Activated CD8-positive, alpha-beta memory T cell treated with anti-CD3 and anti-CD28 coated beads for 36 hours (primary cell): ENCODE measurements at regions not wholly inside any gene's neighbourhood (a gene's known extent, or its start where the extent isn't known, plus 50 kb on each side); places are given as distances from the start of the nearest gene placed in this dataset.

Experiments
- CTCF ChIA-PET: fragments of 350-600 bp; sonication (Branson Sonifier 250); formaldehyde crosslinking; loops from one replicate; lab custom pipeline; 2021; ENCODE audit warnings: antibody characterized with exemption; lab: Charles Lee
- POLR2A ChIA-PET: fragments of 350-600 bp; sonication (Branson Sonifier 250); formaldehyde crosslinking; loops from one replicate; lab custom pipeline; 2021; ENCODE audit warnings: antibody characterized with exemption; lab: Charles Lee

DNA sequence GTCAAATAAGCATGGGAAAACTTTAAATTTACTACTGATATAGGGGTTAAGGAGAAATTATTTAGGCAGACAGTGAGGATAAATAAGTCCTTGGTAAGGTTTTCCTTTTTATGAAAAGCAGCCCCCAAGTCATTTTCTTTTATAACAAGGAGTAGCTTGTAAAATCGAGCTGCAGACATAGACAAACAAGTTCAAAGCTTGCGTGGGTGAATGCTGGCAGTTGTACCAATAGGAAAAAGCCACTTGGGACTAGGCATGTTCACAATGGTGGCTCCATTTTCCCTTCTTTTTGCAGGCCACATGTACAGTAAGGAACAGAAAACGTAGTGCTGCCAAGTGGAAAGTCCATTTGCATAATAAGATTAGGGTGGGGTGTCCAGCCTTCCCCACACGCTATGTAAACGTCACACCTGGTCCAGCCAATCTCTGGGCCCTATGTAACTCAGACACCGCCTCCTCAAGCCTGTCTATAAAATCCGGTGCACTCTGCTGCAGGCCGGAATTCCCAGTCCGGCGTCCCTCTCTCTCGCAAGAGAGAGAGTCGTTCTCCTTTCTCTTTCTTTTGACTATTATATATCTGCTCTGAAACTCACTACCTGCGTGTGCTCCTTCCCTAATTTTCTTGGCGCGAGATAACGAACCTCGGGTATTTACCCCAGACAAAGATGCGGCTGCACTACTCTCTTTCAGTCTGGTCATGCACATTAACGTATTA is 217.1 kb upstream of the MAN1A1 start:
- CTCF ChIA-PET = no interaction called here
- POLR2A ChIA-PET = no interaction called here

DNA sequence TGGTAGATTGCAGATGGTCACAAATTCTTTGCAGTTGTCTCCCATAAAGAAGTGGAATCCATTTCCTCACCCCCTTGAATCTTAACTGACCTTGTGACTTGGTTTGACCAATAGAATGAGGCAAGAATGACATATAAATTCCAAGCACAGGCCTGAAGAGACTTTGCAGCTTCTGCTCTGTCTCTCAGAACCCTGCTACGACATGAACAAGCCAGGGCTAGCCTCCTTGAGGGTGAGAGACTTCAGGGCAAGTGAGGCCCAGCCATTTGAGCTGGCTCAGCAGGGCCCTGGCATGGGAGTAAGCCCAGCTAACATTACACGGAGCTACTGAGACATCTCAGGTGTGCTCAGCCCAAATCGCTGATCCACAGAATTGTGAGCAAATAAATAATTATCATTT is 216.3 kb upstream of the MAN1A1 start:
- ChIA-PET CTCF (no interaction called here), POLR2A (no interaction called here)

DNA sequence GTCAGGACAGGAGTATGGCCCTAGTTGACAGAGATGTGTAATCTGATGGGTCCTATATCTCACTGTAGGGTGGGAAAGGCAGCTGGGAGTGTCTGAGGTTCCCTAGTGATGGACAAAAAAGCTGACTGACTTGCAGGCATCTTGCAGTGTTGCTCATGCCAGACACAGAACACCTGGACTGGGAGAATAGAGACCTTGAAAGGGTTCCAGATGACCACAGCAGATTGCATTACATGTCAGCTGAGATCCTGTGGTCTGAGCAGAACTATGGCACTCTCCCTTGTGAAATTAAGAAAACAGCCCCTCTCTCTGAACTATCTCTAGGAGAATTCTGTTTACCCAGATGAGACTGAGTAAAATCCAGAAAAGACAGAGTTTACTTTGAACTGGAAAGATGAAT is 212.6 kb upstream of the MAN1A1 start:
- ChIA-PET CTCF (no interaction called here), POLR2A (no interaction called here)

DNA sequence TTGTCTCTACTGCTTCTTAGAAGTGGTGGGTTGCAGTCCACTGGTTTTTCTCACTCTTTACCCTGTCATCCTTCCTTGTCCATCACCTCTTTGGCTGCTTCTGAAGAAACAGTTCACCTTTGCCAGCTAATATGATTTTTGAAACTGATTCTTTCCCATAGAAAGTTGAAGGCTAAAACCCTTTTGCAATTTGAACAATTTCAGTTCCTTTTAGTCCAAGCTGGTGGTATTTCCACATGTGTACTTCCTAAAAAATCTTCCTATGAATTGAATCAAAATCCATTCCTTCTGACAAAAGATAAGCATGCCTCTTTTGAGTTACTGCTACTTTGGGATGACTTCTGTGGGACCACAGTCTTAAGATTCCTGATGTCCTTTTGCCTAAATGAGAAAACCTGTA is 210.0 kb upstream of the MAN1A1 start:
- ChIA-PET CTCF (no interaction called here), POLR2A (no interaction called here)

DNA sequence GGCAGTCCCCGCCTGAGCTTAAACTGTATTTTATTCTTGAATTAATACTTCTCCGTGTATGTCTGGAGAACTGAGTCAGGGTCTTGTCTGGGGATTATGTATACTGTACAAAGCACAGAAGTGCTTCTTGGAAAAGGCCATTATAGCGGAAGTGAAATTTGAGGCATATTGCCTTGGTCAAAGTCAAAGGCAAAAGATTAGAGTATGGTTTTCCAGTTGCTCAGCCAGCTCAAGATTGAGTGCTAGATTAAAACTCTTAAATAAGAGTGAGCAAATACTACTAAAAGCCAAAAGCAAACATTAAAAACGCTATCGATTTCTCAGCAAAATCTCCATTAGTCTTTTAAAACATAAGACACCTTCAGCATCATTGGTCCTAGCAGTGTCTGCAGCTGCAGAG is 207.7 kb upstream of the MAN1A1 start:
- ChIA-PET POLR2A (no interaction called here), CTCF (no interaction called here)

DNA sequence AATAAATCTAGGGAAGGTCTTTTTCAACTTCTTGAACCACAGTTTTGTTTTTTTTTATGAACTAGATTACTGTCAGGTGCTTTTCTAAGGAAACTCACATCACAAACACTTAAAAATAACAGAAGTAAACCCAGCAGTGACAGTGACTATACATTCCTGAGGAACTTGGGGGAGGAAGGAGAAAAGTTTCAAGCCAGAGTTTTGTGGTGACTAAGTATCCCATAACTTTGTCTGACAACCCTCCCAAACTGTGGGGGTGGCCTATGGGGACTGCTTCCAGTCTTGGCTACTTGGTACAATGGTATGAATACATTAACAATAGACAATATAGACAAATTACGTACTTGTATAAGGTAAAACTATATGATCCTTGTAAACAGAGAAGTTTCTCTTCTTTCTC is 202.5 kb upstream of the MAN1A1 start:
- CTCF ChIA-PET = no interaction called here
- POLR2A ChIA-PET = no interaction called here

DNA sequence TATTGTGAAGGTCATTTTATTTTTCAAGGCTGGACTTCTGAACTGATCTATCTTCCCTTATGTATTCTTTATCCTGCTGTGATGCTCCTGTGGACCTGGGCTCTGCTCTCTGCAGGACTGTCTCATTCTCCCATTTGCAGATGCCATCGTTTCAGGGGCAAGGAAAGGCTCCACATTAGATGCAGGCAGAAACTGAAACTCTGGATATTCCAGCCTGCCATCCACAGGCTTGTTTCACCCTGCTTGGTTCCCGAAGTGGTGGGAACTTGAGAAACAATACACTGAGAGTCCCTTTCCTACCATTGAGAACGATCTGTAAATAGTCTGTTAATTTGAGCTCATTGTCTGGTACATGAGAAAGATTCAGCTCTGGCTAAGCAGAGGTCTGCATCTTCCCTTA is 197.5 kb upstream of the MAN1A1 start:
- ChIA-PET CTCF (no interaction called here), POLR2A (no interaction called here)

DNA sequence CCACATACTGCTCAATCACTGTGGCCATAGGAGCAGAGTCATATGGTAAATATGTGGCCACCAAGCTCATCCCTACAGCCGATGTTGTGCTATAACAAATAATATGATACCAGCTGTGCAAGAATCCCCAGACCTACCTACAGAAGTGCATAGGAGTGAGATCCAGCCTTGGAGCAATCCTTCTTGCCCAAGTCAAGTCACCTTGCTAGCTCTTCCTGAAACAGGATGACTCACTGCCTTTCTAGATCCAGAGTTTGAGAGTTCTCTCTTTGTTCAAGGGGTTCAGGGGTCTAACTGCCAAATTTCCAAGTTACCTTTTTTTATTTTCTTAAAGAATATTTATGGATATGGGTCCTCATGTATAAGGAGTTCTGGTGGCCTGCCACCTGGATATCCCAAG is 195.7 kb upstream of the MAN1A1 start:
- POLR2A ChIA-PET = no interaction called here
- CTCF ChIA-PET = interaction anchor here (0.9 kb wide), 1 partner anchor 10 kb away, joined by 3 read pairs; no protein-coding TSS in a partner anchor

DNA sequence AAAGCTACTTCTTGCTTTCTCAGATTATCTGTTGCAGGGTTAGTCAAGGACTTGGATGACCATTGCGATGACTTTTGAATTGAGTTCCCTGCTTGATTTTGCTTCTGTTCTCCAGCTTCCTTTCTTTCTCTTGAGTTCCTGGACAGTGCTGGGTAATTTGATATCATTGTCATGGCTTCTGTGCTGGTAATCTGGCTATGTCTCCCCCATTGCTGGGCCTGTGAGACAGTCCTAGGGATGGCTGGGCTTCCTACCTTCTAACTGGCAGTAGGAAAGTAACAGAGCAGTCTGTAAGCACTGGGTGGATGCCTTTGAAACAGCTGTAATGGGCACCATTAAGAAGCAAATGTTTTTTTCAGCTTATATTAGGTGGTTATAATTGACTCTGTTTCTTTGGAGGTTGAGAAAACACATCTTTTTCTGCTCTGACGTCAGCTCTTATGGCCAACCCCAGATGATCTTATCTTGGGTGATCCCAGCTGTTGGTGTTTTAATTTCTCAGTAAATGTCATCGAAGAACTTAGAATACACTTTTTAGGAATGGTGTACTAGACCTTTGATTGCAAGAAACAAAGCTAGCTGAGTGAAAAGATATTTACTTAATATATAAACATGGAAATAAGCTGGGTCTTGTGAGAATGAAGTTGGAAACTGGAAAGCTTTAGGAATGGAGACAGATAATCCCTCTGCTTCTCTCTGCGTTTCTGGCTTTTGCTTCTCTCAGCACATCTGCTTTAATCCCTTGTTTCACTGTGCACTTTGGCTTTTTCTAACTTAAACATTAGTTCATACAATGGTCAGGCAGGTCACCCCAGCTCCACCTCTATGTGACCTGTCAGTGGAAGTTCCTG is 195.0 kb upstream of the MAN1A1 start:
- CTCF ChIA-PET = interaction anchor here (0.9 kb wide), 1 partner anchor 9 kb away, joined by 3 read pairs; no protein-coding TSS in a partner anchor

DNA sequence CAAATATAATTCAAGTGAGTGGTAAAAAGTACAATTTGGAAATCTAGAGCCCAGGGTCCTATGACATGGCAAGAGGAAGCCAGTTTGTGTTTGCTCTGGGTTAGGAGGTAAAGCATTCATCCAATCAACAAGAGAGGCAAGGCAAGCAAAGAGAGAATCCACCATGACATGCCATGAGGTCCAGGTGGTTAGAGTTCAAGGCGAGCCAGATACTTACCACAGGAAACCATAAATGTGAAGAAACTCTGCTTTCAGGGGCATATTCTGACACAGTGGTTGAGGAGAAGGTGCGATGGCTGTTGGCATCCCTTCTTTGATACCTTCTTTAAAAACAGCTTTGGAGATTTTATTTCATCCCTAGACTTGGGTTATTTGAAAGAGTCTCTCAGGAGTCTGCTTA is 193.8 kb upstream of the MAN1A1 start:
- ChIA-PET POLR2A (no interaction called here), CTCF (no interaction called here)

More for the DNA sequence above, 195.0 kb upstream of the MAN1A1 start:
- POLR2A ChIA-PET = no interaction called here

DNA sequence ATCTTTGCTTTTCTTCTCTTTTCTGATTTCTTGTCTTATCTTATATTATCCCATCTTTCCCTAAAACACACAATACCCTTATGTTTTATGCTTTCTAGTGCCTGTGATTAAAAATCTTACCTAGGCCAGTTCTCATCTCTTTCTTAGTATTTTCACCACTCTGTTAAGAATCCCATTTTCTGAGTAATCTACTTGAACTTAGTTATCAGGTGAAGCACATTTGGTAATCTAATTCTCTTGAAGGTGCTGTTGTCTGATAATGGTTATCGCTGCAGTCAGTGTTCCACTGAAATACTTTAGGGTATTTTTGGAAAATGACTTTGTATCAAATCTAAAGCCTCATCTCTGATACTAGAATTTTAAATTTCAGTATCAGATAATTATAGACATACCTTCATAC is 192.5 kb upstream of the MAN1A1 start:
- POLR2A ChIA-PET = no interaction called here
- CTCF ChIA-PET = no interaction called here

DNA sequence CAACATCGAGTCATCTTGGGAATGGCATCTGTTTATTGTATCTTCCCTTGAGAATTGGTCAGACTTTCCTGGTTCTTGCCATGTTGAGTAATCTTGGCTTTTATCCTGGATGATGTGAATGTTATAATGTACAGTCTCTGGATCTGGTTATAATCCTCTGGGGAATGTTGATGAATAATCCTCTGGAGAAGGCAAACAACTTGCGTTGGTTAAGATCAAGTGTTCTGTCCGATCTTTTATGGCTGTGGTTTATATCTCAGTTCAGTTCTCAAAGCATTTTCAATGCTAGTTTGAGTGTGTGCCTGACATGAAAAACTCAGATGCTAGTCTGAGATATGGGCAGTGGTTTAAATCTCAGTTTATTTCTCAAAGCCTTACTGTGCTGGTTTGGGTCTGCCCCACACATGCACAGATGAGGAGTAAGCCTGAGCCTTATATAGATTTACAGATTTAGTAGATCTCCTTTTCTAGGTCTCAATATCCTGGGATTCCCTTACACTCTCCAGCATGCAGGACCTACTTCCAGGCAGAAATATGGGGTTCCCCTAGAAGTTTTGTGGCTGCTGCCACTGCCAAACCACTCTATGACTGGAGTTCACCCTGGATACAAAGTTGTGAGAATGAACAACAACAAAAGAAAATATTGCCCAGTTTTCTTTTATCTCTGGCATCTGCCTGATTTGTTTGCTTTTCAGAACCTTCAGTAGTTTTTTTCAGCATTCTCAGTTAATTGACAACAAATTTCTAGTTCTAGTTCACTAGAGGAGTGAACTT is 191.8 kb upstream of the MAN1A1 start:
- CTCF ChIA-PET = no interaction called here
- POLR2A ChIA-PET = no interaction called here

DNA sequence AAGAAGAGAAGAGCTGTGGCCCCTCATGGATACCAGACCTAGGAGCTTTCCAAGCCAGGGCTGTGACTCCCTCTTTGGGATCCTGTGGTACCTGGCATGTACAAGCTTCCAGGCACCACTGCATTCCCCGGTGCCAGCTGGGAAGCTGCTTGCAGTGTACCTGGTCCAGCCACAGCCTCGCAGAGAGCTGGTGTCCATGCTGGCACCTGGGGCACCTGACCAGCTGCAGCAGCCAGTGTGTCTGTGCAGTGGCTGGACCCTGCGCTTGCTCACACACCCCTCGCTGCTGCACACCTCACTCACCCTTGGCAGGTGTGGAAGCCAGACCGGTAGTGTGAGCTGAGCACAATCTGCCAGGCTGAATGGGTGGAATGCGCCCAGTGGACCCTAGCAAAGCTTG is 190.9 kb upstream of the MAN1A1 start:
- POLR2A ChIA-PET = no interaction called here
- CTCF ChIA-PET = no interaction called here

DNA sequence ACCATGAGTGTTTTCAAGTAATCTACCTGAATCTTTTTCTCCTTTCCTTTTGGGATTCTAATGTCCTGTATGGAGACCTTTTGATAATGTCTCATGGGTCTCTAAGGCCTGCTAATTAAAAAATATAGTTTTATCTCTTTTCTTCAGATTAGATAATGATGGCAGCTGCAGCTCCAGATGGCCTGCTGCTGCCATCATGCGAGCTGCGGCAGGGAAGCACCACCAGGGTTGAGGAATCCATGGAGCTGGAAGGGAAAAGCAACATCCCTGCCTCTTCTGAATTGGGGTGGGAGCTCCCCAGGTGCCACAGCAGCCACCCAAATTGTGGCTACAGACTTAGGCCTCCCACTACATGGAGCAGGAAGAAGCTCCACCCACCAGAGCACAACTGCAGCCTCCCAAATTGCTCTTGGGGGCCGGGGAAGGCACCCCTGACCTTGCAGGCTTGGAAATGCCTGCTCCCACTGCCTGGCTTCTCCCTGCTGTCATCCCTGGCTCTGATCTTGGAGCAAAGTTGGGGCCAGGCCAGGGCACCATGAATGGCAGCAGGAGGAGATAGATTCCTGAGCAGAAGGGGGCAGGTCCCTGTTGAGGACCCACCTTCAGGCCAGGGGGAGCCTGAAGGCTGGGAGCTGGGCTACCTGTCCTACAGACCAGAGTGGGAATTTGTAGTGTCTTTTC is 189.6 kb upstream of the MAN1A1 start:
- ChIA-PET POLR2A (no interaction called here), CTCF (no interaction called here)

DNA sequence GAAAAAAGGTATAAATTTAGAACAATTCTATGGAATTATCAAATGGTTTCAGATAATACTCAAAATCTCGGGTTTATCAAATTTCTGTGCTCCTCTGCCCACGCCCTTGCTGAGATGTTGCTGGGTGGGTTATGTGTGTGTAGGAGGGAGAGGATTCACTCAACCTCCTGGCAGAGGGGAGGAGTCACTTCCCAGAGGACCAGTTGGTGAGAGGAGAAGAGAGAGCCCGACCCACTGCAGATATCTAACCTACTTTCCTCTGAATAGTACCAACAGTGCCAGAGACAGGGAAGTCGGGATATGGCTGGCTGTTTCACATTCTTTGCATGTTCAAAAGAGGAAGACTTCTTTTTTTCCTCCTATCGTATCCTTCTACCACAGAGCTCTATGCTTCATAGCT is 187.1 kb upstream of the MAN1A1 start:
- POLR2A ChIA-PET = no interaction called here
- CTCF ChIA-PET = no interaction called here

DNA sequence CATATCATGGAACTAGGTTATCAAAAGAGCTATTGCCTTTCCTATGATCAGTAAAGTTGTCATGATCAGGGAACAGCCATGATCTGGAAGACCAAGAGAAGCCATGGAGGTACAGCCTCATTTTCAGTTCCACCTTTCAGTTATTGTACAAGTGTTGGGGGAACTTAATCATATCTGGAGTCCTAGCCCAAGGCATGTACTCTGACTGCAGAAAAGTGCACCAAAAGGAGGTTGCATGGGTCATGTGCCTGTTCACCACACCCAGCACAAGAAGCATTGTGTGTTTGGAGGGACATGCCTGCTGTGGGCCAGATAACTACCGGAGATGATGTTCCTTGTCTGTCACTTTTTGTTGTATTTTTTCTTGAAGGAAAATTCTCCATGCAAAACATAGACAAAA is 185.8 kb upstream of the MAN1A1 start:
- POLR2A ChIA-PET = no interaction called here
- CTCF ChIA-PET = interaction anchor here (0.9 kb wide), 1 partner anchor 10 kb away, joined by 3 read pairs; no protein-coding TSS in a partner anchor

DNA sequence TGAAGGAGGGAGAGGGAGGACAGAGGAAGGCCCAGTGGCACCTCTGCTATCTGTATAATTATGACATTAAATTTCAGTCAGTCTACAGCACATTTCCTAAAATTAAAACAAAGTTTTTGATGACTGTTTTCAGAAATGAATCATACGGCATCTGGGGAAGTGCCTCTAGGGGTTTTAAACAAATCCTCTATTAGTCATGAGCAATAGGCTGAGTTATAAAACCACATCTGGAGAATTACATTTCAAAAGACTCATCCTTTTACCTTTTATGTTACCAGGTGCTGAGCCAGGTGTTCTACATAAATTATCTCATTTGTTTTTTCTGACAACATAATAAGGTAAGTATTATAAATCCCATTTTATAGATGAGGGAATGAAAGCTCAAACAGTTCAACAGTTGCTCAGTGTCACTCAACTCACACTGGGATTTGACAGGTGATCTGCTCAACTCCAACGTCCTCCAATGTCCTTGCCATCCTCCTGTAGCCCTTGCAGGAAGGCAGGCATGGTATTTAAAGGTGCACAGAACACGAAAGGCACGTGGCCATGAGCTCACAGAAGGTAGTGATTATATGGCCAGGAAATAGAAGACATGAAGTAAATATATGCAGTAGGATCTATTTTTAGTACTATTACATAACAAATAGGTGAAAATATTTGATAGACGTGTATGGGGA is 184.2 kb upstream of the MAN1A1 start:
- POLR2A ChIA-PET = no interaction called here

DNA sequence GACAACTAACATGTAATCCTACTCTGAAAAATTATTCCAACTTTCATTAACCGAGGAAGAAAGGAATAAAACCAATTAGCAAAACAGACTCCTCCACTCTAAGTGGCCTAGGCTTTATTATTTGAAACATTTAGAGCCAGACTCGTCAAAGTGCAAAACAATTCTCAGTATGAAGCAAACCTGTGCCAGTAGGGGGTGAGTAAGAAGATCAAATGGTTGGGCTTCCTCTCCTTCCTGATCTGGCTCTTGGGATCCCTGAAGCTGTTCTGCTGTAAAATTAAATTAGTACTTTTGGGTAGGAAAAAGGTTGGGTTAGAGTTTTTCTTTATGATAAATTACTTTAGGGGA is 177.6 kb upstream of the MAN1A1 start:
- CTCF ChIA-PET = no interaction called here
- POLR2A ChIA-PET = no interaction called here

More for the DNA sequence above, 184.2 kb upstream of the MAN1A1 start:
- CTCF ChIA-PET = no interaction called here

DNA sequence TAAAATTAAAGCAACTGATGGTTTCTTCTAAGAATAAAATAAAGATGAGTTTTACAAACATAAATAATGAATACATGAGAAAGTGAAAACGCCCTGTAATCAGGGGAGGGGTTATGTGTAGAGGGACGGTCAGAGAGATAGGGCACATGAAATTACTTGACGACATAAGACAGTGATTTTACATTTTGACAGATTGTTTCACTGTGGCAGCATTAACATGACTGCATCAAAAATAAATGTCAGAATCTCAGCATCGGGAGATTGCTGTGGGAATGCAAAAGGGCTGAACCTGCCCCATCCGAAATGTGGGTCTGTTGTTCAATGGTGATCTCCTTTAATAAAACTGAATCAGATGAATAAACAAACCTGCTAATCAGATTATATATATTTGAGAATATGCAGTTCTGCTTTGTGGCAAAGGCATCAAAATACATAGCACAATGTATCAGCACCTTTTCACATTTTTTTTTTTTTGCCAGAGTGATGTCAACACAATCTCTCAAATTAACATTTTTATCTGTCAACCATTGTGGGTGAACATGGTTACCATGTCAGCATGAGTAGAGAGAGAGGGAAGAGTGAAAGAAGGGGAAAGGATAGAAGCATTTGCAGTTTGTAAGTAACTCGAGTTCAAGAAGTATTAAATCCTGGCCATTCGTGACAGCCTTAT is 177.1 kb upstream of the MAN1A1 start:
- ChIA-PET CTCF (no interaction called here), POLR2A (no interaction called here)
